SK-N-SH treated with all-trans-retinoic acid at 6 μM for 48 hours (cell line): ENCODE measurements at regions not wholly inside any gene's neighbourhood (a gene's known extent, or its start where the extent isn't known, plus 50 kb on each side); places are given as distances from the start of the nearest gene placed in this dataset.

Source experiments
- ATAC-seq: fragments of 200-7000 bp; cut with Tn5 transposase; 3 replicates; pipeline ENCODE4 v1.9.1; 2020; ENCODE audit warnings: mild to moderate bottlenecking, moderate library complexity
- ARNTL ChIP-seq: fragments of 450-650 bp; formaldehyde crosslinking; IDR thresholded peaks from 2 replicates; pipeline ENCODE4 v1.5.0; 2020; ENCODE audit warnings: low read depth, mild to moderate bottlenecking, moderate library complexity, borderline replicate concordance
- BACH2 ChIP-seq: fragments of 250-450 bp; sonication (Bioruptor Pico); IDR thresholded peaks from 2 replicates; pipeline ENCODE4 v1.9.0; 2021; ENCODE audit warnings: mild to moderate bottlenecking, borderline replicate concordance
- CREB5 ChIP-seq: fragments of 250-450 bp; sonication (Bioruptor Pico); IDR thresholded peaks from 2 replicates; pipeline ENCODE4 v1.5.1; 2020; ENCODE audit warnings: low read depth, mild to moderate bottlenecking, moderate library complexity
- CSDC2 ChIP-seq: fragments of 250-450 bp; sonication (Bioruptor Pico); IDR thresholded peaks from 2 replicates; pipeline ENCODE4 v1.5.0; 2020; ENCODE audit warnings: mild to moderate bottlenecking, moderate library complexity
- CSRNP3 ChIP-seq: fragments of 250-450 bp; sonication (Bioruptor Pico); IDR thresholded peaks from 2 replicates; pipeline ENCODE4 v1.5.1; 2021; ENCODE audit warnings: mild to moderate bottlenecking, moderate library complexity
- ESRRG ChIP-seq: fragments of 250-450 bp; sonication (Bioruptor Pico); IDR thresholded peaks from 2 replicates; pipeline ENCODE4 v1.6.1; 2021; ENCODE audit warnings: mild to moderate bottlenecking
- GLIS3 ChIP-seq: fragments of 250-450 bp; sonication (Bioruptor Pico); IDR thresholded peaks from 2 replicates; pipeline ENCODE4 v1.5.0; 2020; ENCODE audit warnings: mild to moderate bottlenecking, moderate library complexity
- ISL1 ChIP-seq: fragments of 250-450 bp; sonication (Bioruptor Pico); IDR thresholded peaks from 2 replicates; pipeline ENCODE4 v2.1.2; 2022; ENCODE audit warnings: mild to moderate bottlenecking, moderate library complexity
- OSR1 ChIP-seq: fragments of 250-450 bp; sonication (Bioruptor Pico); IDR thresholded peaks from 2 replicates; pipeline ENCODE4 v1.8.0; 2022; ENCODE audit warnings: moderate library complexity, mild to moderate bottlenecking, inconsistent platforms
- PATZ1 ChIP-seq: fragments of 250-450 bp; sonication (Bioruptor Pico); IDR thresholded peaks from 2 replicates; pipeline ENCODE4 v1.8.0; 2020; ENCODE audit warnings: mild to moderate bottlenecking, moderate library complexity, borderline replicate concordance
- POU6F1 ChIP-seq: fragments of 250-450 bp; sonication (Bioruptor Pico); IDR thresholded peaks from 2 replicates; pipeline ENCODE4 v1.8.0; 2021; ENCODE audit warnings: low read depth, mild to moderate bottlenecking, moderate library complexity, borderline replicate concordance
- PPARA ChIP-seq: fragments of 250-450 bp; sonication (Bioruptor Pico); IDR thresholded peaks from 2 replicates; pipeline ENCODE4 v1.5.0; 2020; ENCODE audit warnings: mild to moderate bottlenecking, borderline replicate concordance
- SNAI2 ChIP-seq: fragments of 250-450 bp; sonication (Bioruptor Pico); IDR thresholded peaks from 2 replicates; pipeline ENCODE4 v1.5.0; 2020; ENCODE audit warnings: mild to moderate bottlenecking, moderate library complexity
- TCF4 ChIP-seq: fragments of 250-450 bp; sonication (Bioruptor Pico); IDR thresholded peaks from 2 replicates; pipeline ENCODE4 v1.8.0; 2021; ENCODE audit warnings: mild to moderate bottlenecking, moderate library complexity, borderline replicate concordance
- TOX ChIP-seq: fragments of 250-450 bp; sonication (Bioruptor Pico); IDR thresholded peaks from 2 replicates; pipeline ENCODE4 v1.8.0; 2021; ENCODE audit warnings: mild to moderate bottlenecking, moderate library complexity, borderline replicate concordance
- TSHZ2 ChIP-seq: fragments of 250-450 bp; sonication (Bioruptor Pico); IDR thresholded peaks from 2 replicates; pipeline ENCODE4 v1.5.0; 2020; ENCODE audit warnings: mild to moderate bottlenecking, moderate library complexity
- ZC3H10 ChIP-seq: fragments of 250-450 bp; sonication (Bioruptor Pico); IDR thresholded peaks from 2 replicates; pipeline ENCODE4 v1.5.1; 2021; ENCODE audit warnings: mild to moderate bottlenecking, moderate library complexity
- ZFP30 ChIP-seq: fragments of 450-650 bp; formaldehyde crosslinking; IDR thresholded peaks from 2 replicates; pipeline ENCODE4 v1.5.0; 2022; ENCODE audit warnings: mild to moderate bottlenecking, moderate library complexity
- ZNF565 ChIP-seq: fragments of 450-650 bp; formaldehyde crosslinking; conservative IDR thresholded peaks from 2 replicates; pipeline ENCODE4 v1.5.0; 2020; ENCODE audit warnings: low read depth, mild to moderate bottlenecking, moderate library complexity
- ZNF70 ChIP-seq: fragments of 450-650 bp; formaldehyde crosslinking; IDR thresholded peaks from 2 replicates; pipeline ENCODE4 v1.5.0; 2020; ENCODE audit warnings: mild to moderate bottlenecking, moderate library complexity
- ZNF8 ChIP-seq: fragments of 450-650 bp; formaldehyde crosslinking; IDR thresholded peaks from 2 replicates; pipeline ENCODE4 v1.5.0; 2020; ENCODE audit warnings: mild to moderate bottlenecking, moderate library complexity

GRCh38 chr3:72344236-72344635, 504.0 kb downstream of the SHQ1 start:
- TF ChIP-seq ZNF8 (CRISPR knock-in tag) (no peak), TOX (CRISPR knock-in tag) (no peak), TCF4 (CRISPR knock-in tag) (no peak), ISL1 (CRISPR knock-in tag) (no peak), PPARA (CRISPR knock-in tag) (no peak), CSDC2 (CRISPR knock-in tag) (no peak), ZC3H10 (CRISPR knock-in tag) (no peak), ARNTL (no peak), POU6F1 (CRISPR knock-in tag) (no peak), PATZ1 (CRISPR knock-in tag) (no peak), ZNF565 (CRISPR knock-in tag) (no peak), OSR1 (CRISPR knock-in tag) (no peak), TSHZ2 (CRISPR knock-in tag) (no peak), CREB5 (CRISPR knock-in tag) (no peak), BACH2 (CRISPR knock-in tag) (no peak), SNAI2 (CRISPR knock-in tag) (no peak)
- ATAC-seq: no peak

- no peak for TF ChIP-seq BACH2 (CRISPR knock-in tag)
- TF ChIP-seq CSDC2 (CRISPR knock-in tag): no peak
- no peak for TF ChIP-seq ZFP30 (CRISPR knock-in tag)
- TF ChIP-seq ISL1 (CRISPR knock-in tag): no peak
- no peak for TF ChIP-seq ZNF8 (CRISPR knock-in tag)
- TF ChIP-seq GLIS3 (CRISPR knock-in tag): no peak
- TF ChIP-seq ZNF70 (CRISPR knock-in tag): no peak
- no peak for TF ChIP-seq TOX (CRISPR knock-in tag)
- no peak for ATAC-seq
These were observed 505.2 kb downstream of the SHQ1 start for GRCh38 chr3:72343078-72343477.

- TF ChIP-seq ISL1 (CRISPR knock-in tag) (no peak), CSRNP3 (no peak), TSHZ2 (CRISPR knock-in tag) (no peak), ZNF70 (CRISPR knock-in tag) (no peak), PPARA (CRISPR knock-in tag) (no peak), PATZ1 (CRISPR knock-in tag) (no peak), CSDC2 (CRISPR knock-in tag) (no peak), TOX (CRISPR knock-in tag) (no peak), CREB5 (CRISPR knock-in tag) (no peak), ESRRG (CRISPR knock-in tag) (no peak), ZNF565 (CRISPR knock-in tag) (no peak), ZC3H10 (CRISPR knock-in tag) (no peak), SNAI2 (CRISPR knock-in tag) (no peak)
- TF ChIP-seq, all 23 proteins: peak for 0
- no peak for ATAC-seq
These were observed 505.8 kb downstream of the SHQ1 start for GRCh38 chr3:72342450-72342849.
